HEK293T (cell line): ENCODE measurements at regions not wholly inside any gene's neighbourhood (a gene's known extent, or its start where the extent isn't known, plus 50 kb on each side); places are given as distances from the start of the nearest gene placed in this dataset.

Source experiments
- CTBP1 ChIP-seq: fragments of 450-650 bp; IDR thresholded peaks from 2 replicates; pipeline ENCODE4 v1.6.1; 2016; ENCODE audit warnings: borderline replicate concordance
- ELF4 ChIP-seq: fragments of 450-650 bp; IDR thresholded peaks from 2 replicates; pipeline ENCODE4 v1.6.1; 2017; ENCODE audit warnings: antibody characterized with exemption
- FOXK2 ChIP-seq: fragments of 450-650 bp; IDR thresholded peaks from 2 replicates; pipeline ENCODE4 v1.6.1; 2016; ENCODE audit warnings: mild to moderate bottlenecking
- FOXM1 ChIP-seq: fragments of 450-650 bp; IDR thresholded peaks from 2 replicates; pipeline ENCODE4 v1.6.1; 2017; ENCODE audit warnings: mild to moderate bottlenecking, borderline replicate concordance
- HDGF ChIP-seq: fragments of 450-650 bp; IDR thresholded peaks from 2 replicates; pipeline ENCODE4 v1.6.1; 2017; ENCODE audit warnings: antibody characterized with exemption, borderline replicate concordance
- NFRKB ChIP-seq: fragments of 450-650 bp; IDR thresholded peaks from 2 replicates; pipeline ENCODE4 v1.6.1; 2016; ENCODE audit warnings: mild to moderate bottlenecking, moderate library complexity
- PKNOX1 ChIP-seq: fragments of 450-650 bp; IDR thresholded peaks from 2 replicates; pipeline ENCODE4 v1.6.1; 2016
- SP1 ChIP-seq: fragments of 450-650 bp; IDR thresholded peaks from 2 replicates; pipeline ENCODE4 v1.6.1; 2017
- TARDBP ChIP-seq: fragments of 450-650 bp; IDR thresholded peaks from 2 replicates; pipeline ENCODE4 v1.6.1; 2016
- ZNF384 ChIP-seq: fragments of 450-650 bp; IDR thresholded peaks from 2 replicates; pipeline ENCODE4 v1.6.1; 2016

DNA sequence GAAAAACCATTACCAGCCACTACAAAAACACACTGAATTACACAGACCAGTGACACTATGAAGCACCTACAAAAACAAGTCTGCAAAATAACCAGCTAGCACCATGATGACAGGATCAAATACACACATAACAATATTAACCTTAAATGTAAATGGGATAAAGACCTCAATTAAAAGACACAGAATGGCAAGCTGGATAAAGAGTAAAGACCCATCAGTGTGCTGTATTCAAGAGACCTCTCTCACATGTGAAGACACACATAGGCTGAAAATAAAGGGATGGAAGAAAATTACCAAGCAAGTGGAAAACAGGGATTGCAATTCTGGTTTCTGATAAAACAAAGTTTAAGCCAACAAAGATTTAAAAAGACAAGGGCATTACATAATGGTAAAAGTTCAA, 482.7 kb upstream of the MCTP2 start:
- no peak for TF ChIP-seq SP1
- TF ChIP-seq ZNF384: no peak
- TF ChIP-seq FOXK2: no peak
- TF ChIP-seq NFRKB: no peak
- no peak for TF ChIP-seq TARDBP
- no peak for TF ChIP-seq FOXM1
- no peak for TF ChIP-seq HDGF
- no peak for TF ChIP-seq ELF4
- no peak for TF ChIP-seq PKNOX1
- TF ChIP-seq CTBP1: no peak
